HG03066 (cell line): ENCODE measurements at regions not wholly inside any gene's neighbourhood (a gene's known extent, or its start where the extent isn't known, plus 50 kb on each side); places are given as distances from the start of the nearest gene placed in this dataset.

Experiments
- ATAC-seq: cut with Tn5 transposase; IDR thresholded peaks from one replicate; pipeline ENCODE4 v1.9.1; 2021; ENCODE audit warnings: low read depth; ENCODE audit not compliant: unreplicated experiment

DNA sequence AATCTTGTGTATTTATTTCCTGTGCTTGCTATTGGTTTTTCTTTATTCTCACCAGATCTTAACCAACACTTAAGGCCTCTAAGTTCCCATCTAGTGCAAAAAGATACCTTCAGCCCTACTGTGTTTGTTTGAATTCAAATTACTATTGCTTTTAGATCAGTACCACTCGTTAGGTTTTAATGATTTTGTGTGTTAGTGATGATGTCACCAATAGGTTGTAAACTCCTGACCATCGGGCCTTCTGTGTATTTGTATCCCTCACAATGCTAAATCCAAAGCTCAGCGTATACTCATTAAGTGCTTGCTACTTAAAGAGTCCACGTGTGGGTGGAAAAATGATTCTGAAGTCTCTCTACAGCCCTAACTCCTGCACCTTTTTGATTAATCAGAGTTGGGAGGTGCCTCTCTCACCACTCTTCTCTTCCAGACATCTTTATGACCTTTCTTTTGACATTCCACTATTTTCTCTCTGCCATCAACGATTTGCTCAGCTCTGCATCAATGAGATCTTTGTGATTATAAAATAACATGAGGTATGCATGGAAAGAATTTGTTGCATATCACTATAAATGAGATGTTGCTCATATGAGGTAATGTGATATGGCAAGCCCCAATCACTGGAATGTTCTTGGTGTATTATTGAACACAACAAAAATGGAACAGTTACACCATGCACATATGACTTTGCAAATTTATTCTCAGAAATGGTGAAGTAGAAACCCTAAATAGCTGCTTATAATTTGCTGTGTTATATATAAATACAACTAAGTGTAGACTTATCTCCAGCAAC, 55.1 kb upstream of the LAMA2 start:
- no peak for ATAC-seq

DNA sequence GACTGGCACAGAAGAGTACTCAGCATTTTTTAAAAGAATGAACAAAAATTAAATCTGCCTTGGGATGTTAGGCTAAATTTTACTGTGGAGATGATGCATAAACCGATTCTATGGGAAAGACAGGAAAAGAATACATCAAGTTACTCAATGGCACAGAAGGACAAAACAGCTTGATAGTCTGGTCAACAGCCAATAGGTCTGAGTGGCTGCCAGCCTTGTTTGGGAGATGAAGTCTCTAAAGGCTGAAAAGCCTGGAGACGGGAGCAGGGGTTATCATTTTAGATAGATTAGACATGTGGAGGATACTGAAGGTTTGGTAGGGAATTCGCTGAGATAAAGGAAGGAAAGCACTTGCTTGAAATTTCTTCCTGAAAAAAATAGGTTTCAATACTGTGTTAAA, 56.3 kb upstream of the LAMA2 start:
- no peak for ATAC-seq

GRCh38 chr6:128822271-128822670, 60.7 kb upstream of the LAMA2 start:
- no peak for ATAC-seq

- no peak for ATAC-seq
Measured at GRCh38 chr6:128821116-128821515, 61.8 kb upstream of the LAMA2 start.

DNA sequence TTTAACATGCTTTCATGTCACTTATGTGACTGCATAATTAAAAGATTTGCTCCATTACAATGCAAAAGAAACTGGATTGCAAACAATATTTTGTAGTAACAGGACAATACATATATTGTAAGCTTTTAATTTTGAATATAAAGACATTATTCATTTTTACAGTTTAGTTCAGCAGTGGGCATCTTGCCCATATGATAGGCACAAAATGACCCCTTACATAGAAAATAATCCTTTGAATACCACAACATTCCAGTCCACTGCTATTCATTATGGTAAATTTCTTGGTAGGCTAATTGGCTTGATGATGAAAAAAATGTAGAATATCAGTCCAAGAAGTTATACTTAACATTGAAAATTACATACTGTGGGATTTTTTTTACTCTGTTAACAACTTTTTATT, 74.1 kb upstream of the LAMA2 start:
- ATAC-seq, result no peak

DNA sequence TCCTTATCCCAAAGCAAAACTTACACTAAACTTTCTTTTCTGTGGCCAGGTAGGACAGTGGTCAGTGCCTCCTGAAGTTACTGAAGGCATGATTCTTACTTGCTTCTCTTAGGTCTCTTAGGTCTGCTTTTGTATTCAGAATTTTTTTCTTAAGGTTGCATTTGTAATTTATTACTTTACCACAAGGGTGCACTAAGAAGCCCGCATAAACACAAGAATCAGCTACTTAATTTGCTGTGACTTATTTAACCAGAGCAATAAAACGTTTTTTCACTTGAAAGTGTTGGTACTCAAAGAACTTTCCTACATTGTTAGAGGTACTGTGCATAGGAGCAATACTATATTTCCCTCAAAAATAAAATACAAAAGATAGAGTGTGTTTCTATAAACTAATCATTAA, 75.4 kb upstream of the LAMA2 start:
- no peak for ATAC-seq

- ATAC-seq, result no peak
Measured at GRCh38 chr6:128806261-128806660, 76.7 kb upstream of the LAMA2 start.

DNA sequence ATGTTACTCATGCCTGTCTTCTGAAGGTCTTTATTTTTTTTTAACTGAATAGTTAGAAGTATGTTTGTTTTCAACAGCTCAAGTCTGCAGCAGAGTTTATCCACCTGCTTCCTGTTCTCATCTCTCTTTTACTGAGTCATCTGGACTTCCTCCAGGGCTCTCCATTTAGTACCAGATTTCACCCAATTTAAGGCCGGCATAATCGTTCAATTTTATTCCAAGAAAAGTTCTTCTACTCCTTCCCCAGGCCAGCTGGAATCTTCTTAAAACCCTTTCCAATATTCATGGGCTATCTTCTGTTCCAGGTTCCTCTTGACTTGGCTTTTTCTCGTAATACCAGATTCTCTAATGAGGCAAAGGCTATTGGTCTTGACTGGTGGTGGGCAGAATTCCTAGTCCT, 79.0 kb upstream of the LAMA2 start:
- no peak for ATAC-seq

DNA sequence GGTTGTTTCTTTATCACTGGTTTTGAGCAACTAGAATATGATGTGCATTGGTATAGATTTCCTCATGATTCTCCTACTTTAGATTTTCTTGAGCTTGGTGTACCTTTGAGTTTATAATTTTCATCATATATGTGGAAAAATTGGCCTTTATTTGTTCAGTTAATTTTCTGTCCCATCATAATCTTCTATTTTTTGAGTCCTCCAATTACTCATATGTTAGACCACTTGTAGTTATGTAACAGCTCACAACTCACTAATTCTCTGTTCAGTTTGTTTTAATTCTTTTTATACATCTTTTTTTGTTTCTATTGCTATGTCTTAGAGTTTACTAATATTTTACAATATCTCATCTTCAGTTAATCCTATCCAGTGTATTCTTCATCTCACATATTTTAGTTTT, 81.3 kb upstream of the LAMA2 start:
- no peak for ATAC-seq

GRCh38 chr6:128784266-128784665, 98.7 kb upstream of the LAMA2 start:
- ATAC-seq, result no peak

DNA sequence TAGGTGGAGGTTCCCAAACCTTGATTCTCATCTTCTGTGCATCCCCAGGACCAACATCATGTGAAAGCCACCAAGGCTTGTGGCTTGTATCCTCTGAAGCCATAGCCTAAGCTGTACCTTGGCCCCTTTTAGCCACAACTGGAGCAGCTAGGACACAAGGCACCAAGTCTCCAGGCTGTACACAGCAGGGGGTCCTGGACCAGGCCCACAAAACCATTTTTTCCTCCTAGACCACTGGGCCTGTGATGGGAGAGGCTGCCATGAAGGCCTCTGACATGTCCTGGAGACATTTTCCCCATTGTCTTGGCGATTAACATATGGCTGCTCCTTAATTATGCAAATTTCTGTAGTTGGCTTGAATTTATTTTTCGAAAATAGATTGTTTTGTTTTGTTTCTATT, 114.8 kb upstream of the LAMA2 start:
- ATAC-seq, result no peak

DNA sequence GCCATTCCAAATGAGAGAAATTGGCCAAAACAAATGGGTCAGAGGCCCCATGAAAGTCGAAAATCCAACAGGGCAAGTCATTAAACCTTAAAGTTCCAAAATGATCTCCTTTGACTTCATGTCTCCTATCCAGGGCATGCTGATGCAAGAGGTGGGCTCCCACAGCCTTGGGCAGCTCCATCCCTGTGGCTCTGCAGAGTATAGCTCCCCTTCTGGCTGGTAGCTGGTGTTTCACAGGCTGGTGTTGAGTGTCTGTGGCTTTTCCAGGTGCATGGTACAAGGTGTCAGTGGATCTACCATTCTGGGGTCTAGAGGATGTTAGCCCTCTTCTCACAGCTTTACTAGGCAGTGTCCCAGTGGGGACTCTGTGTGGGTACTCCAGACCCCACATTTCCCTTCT, 115.2 kb upstream of the LAMA2 start:
- no peak for ATAC-seq

- ATAC-seq, result no peak
Measured at GRCh38 chr6:128767150-128767549, 115.8 kb upstream of the LAMA2 start.

DNA sequence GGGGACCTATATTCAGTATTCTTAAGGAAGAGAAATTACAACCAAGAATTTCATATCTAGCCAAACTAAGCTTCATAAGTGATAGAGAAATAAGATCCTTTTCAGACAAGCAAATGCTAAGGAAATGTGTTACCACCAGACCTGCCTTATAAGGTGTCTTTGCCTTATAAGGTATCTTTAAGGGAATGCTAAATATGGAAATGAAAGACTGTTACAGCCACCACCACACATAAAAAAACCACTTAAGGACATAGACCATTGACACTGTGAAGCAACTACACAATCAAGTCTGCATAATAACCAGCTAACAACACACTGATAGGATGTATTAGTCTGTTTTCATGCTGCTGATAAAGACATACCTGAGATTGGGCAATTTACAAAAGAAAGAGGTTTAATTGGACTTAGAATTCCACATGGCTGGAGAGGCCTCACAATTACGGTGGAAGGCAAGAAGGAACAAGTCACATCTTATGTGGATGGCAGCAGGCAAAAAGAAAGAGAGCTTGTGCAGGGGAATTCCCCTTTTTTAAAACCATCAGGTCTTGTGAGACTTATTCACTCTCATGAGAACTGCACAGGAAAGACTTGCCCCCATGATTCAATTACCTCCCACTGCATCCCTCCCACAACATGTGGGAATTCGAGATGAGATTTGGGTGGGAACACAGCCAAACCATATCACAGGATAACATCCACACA, 119.2 kb upstream of the LAMA2 start:
- no peak for ATAC-seq

DNA sequence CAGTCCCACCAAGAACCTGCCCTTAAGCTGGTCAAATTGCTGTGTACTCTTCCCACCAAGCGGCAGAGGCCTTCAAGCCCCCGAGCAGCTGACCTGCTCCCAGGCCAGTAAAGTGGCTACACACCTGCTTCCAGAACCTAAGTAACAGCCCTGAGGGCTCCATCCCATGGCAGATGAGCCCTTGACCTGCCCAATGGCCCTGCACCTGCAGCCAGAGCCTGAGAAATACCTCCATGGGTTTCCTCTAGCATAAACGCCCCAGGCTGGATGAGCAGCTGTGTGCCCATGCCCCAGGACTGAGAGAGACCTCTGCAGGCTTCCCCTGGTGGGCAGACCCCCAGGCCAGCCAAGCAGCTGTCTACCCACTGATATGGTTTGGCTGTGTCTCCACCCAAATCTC, 123.0 kb upstream of the LAMA2 start:
- no peak for ATAC-seq

GRCh38 chr6:128759447-128759846, 123.5 kb upstream of the LAMA2 start:
- ATAC-seq, result no peak

DNA sequence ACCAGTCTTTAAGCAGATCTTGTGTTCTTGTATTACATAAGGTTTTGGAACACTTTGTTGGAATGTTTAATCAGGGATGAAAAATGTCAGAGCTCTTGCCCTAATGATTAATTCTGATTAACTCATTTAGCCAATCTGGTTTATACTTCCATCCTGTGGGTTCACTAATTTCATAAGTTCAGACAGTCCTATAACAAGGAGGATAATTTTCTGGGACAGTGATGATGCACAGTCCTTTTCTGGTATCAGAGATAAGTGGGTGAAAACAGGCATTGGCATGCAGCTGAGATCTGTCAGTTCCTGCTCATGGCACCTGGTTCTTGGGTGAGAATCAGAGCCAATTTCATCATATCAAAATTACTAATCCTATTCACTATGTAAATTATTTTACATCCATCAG, 125.0 kb upstream of the LAMA2 start:
- no peak for ATAC-seq

- peak; percentile 90 for ATAC-seq
Measured at GRCh38 chr6:128754658-128755256, 128.2 kb upstream of the LAMA2 start.

DNA sequence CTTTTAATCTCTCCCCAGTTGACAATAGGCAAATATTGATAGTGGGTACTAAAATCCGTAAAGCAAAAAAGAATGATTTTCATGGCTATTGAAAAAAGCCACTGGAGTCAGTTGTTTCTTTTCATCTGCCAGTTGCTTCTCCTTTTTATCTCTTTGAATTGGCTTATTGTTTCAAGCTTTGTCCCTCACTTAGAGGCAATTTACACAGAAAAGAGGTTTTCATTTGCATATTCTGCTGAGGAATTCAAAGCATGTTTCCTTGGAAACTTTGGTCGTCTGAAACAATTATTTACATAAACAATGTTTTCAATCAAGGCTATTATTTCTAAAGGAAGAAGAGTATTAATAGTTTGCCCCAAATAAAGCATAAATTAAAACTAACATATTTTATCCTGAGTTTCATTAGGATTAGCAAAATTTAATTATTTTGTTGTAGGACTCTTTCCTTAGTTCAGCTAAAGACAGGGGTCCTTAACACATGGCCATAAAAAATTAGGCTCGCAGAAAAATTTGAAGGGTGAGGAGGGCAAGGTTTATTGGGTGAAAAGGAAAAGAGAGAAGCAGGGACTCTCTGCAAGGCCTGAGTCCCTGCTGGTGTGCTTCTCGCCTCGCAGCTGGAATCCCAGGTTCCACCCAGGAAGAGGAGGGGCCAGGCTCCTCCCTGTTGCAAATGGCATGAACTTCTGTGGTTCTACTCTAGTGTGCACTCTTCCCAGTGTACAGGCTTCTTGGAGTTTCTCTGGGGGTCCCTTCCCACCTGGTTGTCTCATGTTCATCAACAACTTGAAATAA, 138.8 kb upstream of the LAMA2 start:
- ATAC-seq, result no peak

DNA sequence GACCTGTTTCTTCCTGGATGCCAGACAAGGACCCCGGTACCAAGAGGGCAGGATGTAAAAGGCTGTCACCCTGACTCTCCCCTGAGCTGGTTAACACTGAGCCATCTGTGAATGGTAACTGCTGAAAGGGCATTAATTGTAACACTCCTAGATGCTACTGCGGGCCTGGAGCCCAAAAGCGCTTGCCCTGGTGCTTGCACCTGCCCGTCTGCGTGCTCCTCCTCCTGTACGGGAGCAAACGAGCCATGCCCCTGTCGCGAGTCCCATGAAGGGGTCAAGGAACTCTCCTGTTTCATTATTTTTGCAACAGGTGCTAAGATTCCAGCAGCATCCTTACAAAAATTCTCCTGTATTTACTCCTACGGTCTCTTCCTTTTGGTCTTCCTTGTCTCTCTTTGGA, 140.0 kb upstream of the LAMA2 start:
- no peak for ATAC-seq

GRCh38 chr6:128740951-128741350, 142.0 kb upstream of the LAMA2 start:
- ATAC-seq, result no peak
